ENCODE measurements at regions not wholly inside any gene's neighbourhood (a gene's known extent, or its start where the extent isn't known, plus 50 kb on each side); places are given as distances from the start of the nearest gene placed in this dataset.
"Not testable (repeated sequence)": the region's sequence is repeated elsewhere in the genome, so short reads cannot be mapped to it uniquely, and the experiment has no call there.

DNA sequence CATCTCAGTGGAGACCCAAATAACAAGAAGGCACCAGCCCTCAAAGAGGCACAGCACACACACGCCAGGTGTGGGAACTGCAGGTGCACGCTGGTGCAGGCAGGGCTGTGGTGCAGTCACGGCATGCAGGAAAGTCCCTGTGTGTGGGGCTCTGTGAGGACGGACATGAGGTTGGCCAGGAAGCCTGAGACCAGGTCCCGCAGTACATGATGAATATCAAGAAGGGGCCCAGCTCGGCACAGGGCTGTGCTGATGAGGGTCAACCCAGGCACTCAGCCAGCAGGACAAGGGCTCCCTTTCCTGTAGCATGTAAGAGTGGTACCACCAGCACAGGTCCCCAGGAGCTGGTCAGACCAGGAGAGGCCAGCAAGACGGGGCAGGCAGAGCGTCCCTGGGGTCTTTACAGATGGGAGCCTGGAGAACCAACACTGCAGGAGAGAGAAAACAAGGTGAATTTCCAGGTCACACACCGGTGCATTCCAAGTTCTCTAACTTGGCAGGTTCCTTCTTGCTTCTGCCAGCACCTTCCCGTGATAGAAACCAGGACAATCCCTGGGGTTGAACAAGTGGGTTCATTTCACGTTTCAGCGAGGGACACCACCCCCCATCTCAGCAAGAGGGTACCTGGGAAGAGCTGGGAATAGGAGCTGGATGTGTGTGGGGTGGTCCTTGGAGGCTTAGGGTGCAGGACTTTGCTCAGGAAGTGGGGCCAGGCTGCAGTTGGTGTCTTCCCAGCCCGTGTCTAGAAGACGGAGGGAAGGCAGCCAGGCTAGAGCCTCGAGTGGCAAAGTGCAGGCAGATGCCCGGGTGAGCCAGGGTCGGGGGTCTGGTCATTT, 244.8 kb upstream of the TCERG1L start:
- H3K4me1 Mint-ChIP-seq (ENCODE audit: low read depth), result no peaks in the 10 kb centered on the region
- no peaks in the 10 kb centered on the region for H3K9me3 Mint-ChIP-seq
- no peak overlapping the region for H3K4me3 Mint-ChIP-seq
- peaks cover 3% of the 10 kb centered on the region for H3K27me3 Mint-ChIP-seq
- H3K27ac Mint-ChIP-seq, result no peak overlapping the region
- no peak for DNase-seq
- no peaks in the 10 kb centered on the region for H3K36me3 Mint-ChIP-seq (ENCODE audit: low read depth)

- Mint-ChIP-seq H3K4me1 (ENCODE audit: low read depth) (no peaks in the 10 kb centered on the region), H3K4me3 (no peak overlapping the region), H3K36me3 (ENCODE audit: low read depth) (no peaks in the 10 kb centered on the region), H3K27me3 (peaks cover 6% of the 10 kb centered on the region), H3K9me3 (no peaks in the 10 kb centered on the region), H3K27ac (no peak overlapping the region)
- no peak for DNase-seq
Observed at GRCh38 chr10:131556897-131557495, 245.5 kb upstream of the TCERG1L start.

- DNase-seq; H3K36me3 Mint-ChIP-seq (ENCODE audit: low read depth); H3K4me1 Mint-ChIP-seq (ENCODE audit: low read depth); H3K27me3 Mint-ChIP-seq; H3K27ac Mint-ChIP-seq; H3K9me3 Mint-ChIP-seq; H3K4me3 Mint-ChIP-seq: not testable (repeated sequence)
Observed at GRCh38 chr10:131557956-131558355, 246.4 kb upstream of the TCERG1L start.

DNA sequence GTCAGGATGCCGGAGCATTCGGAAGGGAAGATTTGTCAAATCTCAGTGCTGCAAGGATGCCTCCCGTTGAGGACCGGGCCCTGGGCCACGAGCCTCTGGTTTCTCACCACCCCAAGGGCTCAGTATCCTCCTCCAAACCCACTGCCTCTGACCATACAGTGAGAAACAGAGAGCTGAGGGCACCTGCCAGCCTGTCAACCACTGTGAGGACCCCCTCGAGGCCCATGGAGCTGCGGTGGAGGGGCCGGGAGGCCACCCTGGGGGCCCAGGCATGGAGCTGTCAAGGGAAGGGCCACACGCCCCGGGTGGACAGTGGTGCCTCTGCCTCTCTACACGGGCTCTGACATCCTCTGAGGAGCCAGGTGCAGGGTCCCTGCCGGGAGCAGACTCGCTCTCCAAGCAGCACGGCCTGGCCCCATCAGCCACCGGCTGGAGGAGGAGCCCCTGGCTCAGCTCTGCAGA, 248.0 kb upstream of the TCERG1L start:
- no peak overlapping the region for H3K27ac Mint-ChIP-seq
- H3K36me3 Mint-ChIP-seq (ENCODE audit: low read depth), result no peaks in the 10 kb centered on the region
- H3K27me3 Mint-ChIP-seq, result peaks cover 9% of the 10 kb centered on the region
- no peaks in the 10 kb centered on the region for H3K9me3 Mint-ChIP-seq
- no peaks in the 10 kb centered on the region for H3K4me1 Mint-ChIP-seq (ENCODE audit: low read depth)
- DNase-seq, result no peak
- H3K4me3 Mint-ChIP-seq, result no peak overlapping the region

- H3K4me1 Mint-ChIP-seq (ENCODE audit: low read depth), result no peaks in the 10 kb centered on the region
Observed at GRCh38 chr10:131560166-131560565, 248.6 kb upstream of the TCERG1L start.

DNA sequence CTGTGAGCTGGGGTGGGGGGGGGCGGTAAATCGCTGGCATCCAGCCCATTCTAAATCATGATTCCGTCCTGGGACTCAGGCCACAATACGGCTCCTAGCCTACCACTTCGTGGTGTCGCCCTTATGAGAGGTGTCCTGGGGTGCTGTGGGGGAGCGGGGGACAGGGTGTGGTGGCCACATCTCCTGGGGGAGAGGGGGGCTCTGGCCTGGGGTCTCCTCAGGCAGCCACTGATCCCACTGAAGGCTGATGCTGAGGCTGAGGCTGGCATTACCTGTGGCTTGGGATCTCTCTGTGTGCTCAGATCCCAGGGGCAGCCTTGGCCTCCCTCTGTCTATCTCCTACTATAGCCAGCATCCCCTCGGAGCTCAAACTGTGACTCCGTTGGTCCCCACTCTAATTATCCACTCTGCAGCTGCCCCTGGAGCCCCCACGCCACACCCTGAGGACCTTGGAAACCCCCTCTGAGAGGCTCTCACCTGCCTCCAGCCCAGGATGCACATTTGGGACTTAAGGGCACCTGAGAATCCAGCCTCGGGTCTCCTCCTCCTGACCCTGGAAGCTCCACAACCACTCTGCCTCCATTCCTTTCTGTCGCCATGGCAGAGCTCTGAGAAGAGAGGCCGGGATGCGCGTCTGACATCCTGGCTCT, 249.3 kb upstream of the TCERG1L start:
- H3K36me3 Mint-ChIP-seq (ENCODE audit: low read depth), result no peaks in the 10 kb centered on the region
- no peak for DNase-seq
- no peaks in the 10 kb centered on the region for H3K4me1 Mint-ChIP-seq (ENCODE audit: low read depth)
- no peak overlapping the region for H3K27ac Mint-ChIP-seq
- peaks cover 9% of the 10 kb centered on the region for H3K9me3 Mint-ChIP-seq
- H3K4me3 Mint-ChIP-seq, result no peak overlapping the region
- peaks cover 9% of the 10 kb centered on the region for H3K27me3 Mint-ChIP-seq

More at GRCh38 chr10:131560166-131560565, 248.6 kb upstream of the TCERG1L start:
- no peak for DNase-seq
- H3K36me3 Mint-ChIP-seq (ENCODE audit: low read depth), result no peaks in the 10 kb centered on the region
- H3K4me3 Mint-ChIP-seq, result no peak overlapping the region
- H3K27ac Mint-ChIP-seq, result no peak overlapping the region
- peaks cover 9% of the 10 kb centered on the region for H3K27me3 Mint-ChIP-seq
- H3K9me3 Mint-ChIP-seq, result peaks cover 6% of the 10 kb centered on the region

DNA sequence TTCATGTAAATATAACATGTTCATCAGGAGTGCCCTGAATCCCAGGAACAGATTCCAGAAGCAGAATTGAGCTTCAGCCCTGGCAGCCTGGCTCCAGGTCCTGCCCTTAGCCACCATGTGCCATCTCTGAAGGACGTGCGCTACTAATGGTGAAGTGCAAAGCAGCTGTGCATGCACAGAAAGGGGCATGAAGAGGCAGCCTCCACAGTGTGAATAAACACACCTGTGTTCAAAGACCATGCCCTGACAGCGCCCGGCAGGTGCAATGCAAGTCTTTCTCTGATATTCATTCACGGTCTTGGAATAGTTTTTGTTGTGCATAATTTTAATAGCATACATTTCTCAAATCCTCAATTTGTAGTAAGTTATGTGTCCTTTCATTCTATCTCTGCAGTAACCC, 250.4 kb upstream of the TCERG1L start:
- Mint-ChIP-seq H3K4me1 (ENCODE audit: low read depth) (no peaks in the 10 kb centered on the region), H3K4me3 (no peak overlapping the region), H3K36me3 (ENCODE audit: low read depth) (no peaks in the 10 kb centered on the region), H3K27me3 (peaks cover 9% of the 10 kb centered on the region), H3K27ac (no peak overlapping the region), H3K9me3 (peaks cover 12% of the 10 kb centered on the region)
- no peak for DNase-seq

DNA sequence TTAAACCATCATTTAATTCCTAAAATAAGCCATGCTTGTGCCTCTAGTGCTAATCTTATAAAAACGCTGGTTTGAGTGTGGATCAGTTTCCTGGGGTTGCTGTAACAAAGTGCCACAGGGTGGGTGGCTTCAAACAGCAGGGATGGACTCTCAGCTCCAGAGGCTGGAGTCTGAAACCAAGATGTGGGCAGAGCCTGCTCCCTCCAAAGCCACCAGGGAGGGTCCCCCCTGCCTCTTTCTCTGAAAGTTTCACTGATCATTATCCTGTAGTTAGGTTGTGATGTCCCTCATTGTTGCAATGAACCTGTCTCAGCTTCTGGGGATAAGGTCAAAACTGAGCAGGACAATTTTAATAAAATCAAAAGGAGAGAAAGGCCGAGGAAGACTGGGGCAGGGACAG, 251.9 kb upstream of the TCERG1L start:
- peaks cover 12% of the 10 kb centered on the region for H3K9me3 Mint-ChIP-seq
- H3K27ac Mint-ChIP-seq, result no peak overlapping the region
- H3K36me3 Mint-ChIP-seq (ENCODE audit: low read depth), result no peaks in the 10 kb centered on the region
- DNase-seq, result no peak
- no peak overlapping the region for H3K4me3 Mint-ChIP-seq
- H3K27me3 Mint-ChIP-seq, result peaks cover 9% of the 10 kb centered on the region
- H3K4me1 Mint-ChIP-seq (ENCODE audit: low read depth), result no peaks in the 10 kb centered on the region

- H3K9me3 Mint-ChIP-seq, result peaks cover 12% of the 10 kb centered on the region
- no peak overlapping the region for H3K27ac Mint-ChIP-seq
- peaks cover 2% of the 10 kb centered on the region for H3K27me3 Mint-ChIP-seq
- DNase-seq, result no peak
- no peaks in the 10 kb centered on the region for H3K36me3 Mint-ChIP-seq (ENCODE audit: low read depth)
- no peaks in the 10 kb centered on the region for H3K4me1 Mint-ChIP-seq (ENCODE audit: low read depth)
- no peak overlapping the region for H3K4me3 Mint-ChIP-seq
Observed at GRCh38 chr10:131567279-131568162, 256.0 kb upstream of the TCERG1L start.

DNA sequence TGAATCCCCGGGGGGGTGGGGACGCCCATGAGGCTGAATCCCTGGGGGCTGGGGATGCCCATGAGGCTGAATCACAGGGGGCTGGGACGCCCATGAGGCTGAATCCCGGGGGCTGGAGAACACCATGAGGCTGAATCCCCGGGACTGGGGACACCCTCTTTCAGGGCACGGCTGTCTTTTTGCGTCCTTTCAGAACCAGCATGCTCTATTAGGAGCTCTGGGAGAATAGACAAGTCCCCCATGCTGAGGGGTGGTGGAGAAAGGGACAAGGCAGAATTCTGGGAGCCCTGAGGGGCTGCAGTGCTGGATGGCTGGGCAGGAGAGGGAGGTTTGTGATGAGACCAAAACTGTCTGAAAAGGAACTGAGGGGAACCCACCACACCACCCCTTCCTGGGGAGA, 257.3 kb upstream of the TCERG1L start:
- no peak overlapping the region for H3K4me3 Mint-ChIP-seq
- DNase-seq, result no peak
- no peak overlapping the region for H3K27ac Mint-ChIP-seq
- H3K36me3 Mint-ChIP-seq (ENCODE audit: low read depth), result no peaks in the 10 kb centered on the region
- no peaks in the 10 kb centered on the region for H3K27me3 Mint-ChIP-seq
- peaks cover 12% of the 10 kb centered on the region for H3K9me3 Mint-ChIP-seq
- no peaks in the 10 kb centered on the region for H3K4me1 Mint-ChIP-seq (ENCODE audit: low read depth)

GRCh38 chr10:131569851-131570715, 258.6 kb upstream of the TCERG1L start:
- Mint-ChIP-seq H3K36me3 (ENCODE audit: low read depth) (no peaks in the 10 kb centered on the region), H3K27ac (no peak overlapping the region), H3K27me3 (no peaks in the 10 kb centered on the region), H3K9me3 (peaks cover 7% of the 10 kb centered on the region), H3K4me3 (no peak overlapping the region), H3K4me1 (ENCODE audit: low read depth) (no peaks in the 10 kb centered on the region)
- no peak for DNase-seq

DNA sequence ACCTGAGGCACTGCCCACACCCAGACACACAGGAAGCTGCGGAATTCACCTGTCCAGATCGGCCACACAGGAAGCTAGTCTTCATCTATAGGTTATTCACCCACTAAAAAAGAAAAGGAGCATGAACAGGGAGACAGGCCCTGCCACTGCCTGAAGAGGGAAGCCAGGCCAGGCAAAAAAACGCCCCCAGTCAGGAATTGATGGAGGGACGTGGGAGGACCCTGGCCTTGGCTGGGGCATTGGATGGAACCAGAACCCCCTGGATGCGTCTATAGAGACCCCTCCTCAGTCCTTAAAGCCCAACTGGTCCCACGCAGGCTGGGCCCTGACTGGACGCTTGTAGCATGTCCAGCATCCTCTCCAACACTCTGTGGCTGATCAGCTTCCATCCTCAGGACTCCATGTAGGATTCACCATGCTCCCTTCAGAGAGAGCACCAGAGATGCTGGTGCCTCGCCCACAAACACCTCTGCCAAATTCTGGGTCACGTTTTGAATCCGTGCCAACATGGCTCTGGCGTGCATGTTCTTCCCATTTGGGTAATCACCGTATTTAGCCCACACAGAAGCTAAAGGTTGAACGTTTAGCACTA, 259.3 kb upstream of the TCERG1L start:
- no peak overlapping the region for H3K27ac Mint-ChIP-seq
- DNase-seq, result no peak

GRCh38 chr10:131571346-131571745, 259.8 kb upstream of the TCERG1L start:
- no peaks in the 10 kb centered on the region for H3K9me3 Mint-ChIP-seq
- H3K27me3 Mint-ChIP-seq, result no peaks in the 10 kb centered on the region
- DNase-seq, result no peak
- no peak overlapping the region for H3K4me3 Mint-ChIP-seq
- H3K36me3 Mint-ChIP-seq (ENCODE audit: low read depth), result no peaks in the 10 kb centered on the region
- H3K27ac Mint-ChIP-seq, result no peak overlapping the region
- H3K4me1 Mint-ChIP-seq (ENCODE audit: low read depth), result no peaks in the 10 kb centered on the region

More for the DNA sequence above, 259.3 kb upstream of the TCERG1L start:
- Mint-ChIP-seq H3K9me3 (peaks cover 3% of the 10 kb centered on the region), H3K36me3 (ENCODE audit: low read depth) (no peaks in the 10 kb centered on the region), H3K27me3 (no peaks in the 10 kb centered on the region), H3K4me3 (no peak overlapping the region), H3K4me1 (ENCODE audit: low read depth) (no peaks in the 10 kb centered on the region)
